Stimulated activated CD8-positive, alpha-beta memory T cell treated with anti-CD3 and anti-CD28 coated beads, Interleukin-4, amount 100 ng/mL, for 1 hour (primary cell): ENCODE measurements at regions not wholly inside any gene's neighbourhood (a gene's known extent, or its start where the extent isn't known, plus 50 kb on each side); places are given as distances from the start of the nearest gene placed in this dataset.
A peak's percentile ranks its signal among the peaks of the same experiment; 100 is the strongest.
"Not testable (repeated sequence)": the region's sequence is repeated elsewhere in the genome, so short reads cannot be mapped to it uniquely, and the experiment has no call there.

ENCODE experiments used
- DNase-seq, 2 donors: peaks; one replicate each; pipeline ENCODE4 v3.0.0-alpha.2; 2020; ENCODE audit warnings: low read depth in 2 of 2, low spot score in 1 of 2

GRCh38 chr13:80881034-80881433, 540.1 kb upstream of the SPRY2 start:
- DNase-seq: no peak

- DNase-seq: no peak
Measured at GRCh38 chr13:80877944-80878241, 537.0 kb upstream of the SPRY2 start.

- DNase-seq: no peak
Measured at GRCh38 chr13:80877209-80877943, 536.5 kb upstream of the SPRY2 start.

- peak in 1 of 2 donors; percentile 2 for DNase-seq
Measured at GRCh38 chr13:80873589-80873988, 532.7 kb upstream of the SPRY2 start.

- not testable (repeated sequence) for DNase-seq
Measured at GRCh38 chr13:80871971-80872370, 531.0 kb upstream of the SPRY2 start.

DNA sequence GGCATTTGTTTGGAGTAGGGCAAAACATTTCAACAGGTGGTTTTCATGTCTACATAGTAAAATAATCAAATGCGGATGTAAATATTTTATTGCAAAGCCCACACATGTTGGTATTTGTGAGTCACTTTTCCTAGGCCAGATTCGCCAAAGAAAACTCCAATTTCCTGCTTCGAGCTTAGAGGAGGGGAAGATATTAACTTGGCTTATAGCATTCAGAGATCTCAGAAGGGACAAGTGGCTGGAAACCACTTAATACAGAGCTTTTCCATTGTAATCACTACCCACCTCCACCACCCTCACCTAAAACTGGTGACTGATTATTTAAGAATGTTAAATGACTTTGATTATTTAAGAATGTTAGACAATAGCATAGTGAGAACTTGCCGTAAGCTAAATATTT, 530.6 kb upstream of the SPRY2 start:
- DNase-seq: no peak

DNA sequence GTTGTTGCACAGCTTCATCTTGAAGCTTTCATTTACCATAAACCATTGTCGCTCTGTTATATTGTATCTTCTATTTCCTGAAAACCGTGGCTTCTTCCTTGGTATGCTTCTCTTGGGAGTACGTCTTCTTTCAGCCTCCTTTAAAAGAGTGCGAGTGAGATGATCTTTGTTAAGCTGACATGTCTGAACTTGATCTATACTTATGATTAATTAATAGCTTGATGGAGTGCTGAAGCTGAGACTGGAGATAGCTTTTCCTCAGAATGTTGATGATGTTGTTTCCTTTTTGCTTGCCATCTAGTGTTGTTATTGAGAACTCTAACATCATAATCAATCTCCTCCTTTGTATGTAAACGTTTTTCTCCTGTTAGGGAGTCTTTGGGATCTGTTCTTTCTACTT, 529.3 kb upstream of the SPRY2 start:
- DNase-seq: no peak

DNA sequence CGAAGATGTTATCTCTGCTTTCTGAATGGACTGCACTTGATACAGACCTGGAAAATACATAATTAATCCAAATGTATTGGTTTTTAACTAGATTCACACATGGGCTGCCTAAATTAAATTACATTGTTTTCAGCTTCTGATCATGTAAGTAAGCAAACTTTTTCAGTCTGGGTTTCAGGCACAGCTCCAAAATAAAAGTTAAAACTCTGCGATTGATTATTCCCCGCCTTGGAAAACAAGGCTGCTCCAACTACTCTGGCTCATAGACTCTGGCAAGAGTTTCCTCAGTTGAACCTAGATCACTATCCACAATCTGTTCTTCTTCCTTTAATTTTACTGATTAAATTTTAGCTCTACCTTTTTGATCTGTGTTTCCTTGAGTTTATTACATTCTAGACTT, 526.0 kb upstream of the SPRY2 start:
- DNase-seq: no peak

DNA sequence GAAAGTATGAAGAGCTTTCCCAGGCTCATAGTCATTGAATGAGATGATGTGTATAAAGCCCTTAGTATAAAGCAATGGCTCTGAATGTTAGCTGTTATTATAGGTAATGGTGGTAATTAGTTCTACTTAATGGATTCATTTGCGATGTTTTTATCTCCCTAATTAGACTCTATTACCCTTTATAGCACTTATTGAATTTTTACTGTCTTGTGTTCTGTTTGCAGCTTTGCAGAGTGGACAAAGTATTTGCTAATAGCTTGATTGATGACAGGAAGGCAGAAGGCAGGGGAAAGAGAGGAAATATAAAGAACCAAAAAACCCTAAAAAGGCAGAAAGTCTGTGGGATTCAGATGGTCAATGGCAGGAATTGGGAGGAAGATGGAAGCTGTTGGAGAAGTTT, 524.4 kb upstream of the SPRY2 start:
- DNase-seq: no peak

DNA sequence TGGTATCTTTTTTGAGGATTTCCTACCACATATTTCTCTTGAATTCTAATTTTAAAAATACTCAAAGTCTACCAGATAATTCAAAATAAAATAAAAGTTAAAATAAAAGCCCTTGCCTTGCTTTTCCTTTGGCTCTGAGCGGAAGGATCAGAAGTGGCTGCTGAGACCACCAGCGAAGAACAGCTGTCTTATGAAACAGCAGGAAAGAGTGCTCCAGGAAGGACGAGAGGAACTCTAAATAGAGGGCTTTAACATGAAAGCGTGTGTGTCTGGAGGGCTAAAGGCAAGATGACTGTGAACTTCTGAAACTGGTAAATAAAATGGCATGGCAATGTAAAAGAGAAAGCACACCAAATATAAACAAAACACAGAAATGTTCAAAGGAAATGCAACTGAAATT, 521.5 kb upstream of the SPRY2 start:
- DNase-seq: no peak

GRCh38 chr13:80860845-80861244, 519.9 kb upstream of the SPRY2 start:
- no peak for DNase-seq

GRCh38 chr13:80858131-80858530, 517.2 kb upstream of the SPRY2 start:
- DNase-seq: no peak

DNA sequence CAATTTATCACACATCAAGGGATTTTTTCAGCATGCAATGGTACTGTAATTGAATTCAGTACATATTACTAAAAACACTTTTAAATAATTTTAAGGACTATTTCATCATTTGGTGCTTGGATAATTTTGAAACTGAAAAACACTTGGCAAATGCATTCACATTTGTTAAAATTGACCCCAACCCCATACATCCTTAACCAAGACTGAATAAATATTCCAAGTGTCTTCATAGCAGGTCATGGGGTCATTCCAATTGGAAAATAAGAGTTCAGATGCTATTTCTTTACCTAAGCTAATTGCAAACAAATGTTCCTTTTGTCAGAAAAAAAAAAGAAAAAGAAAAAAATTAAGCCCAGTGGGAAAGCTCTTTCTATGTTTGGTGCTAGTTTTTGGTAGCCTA, 516.4 kb upstream of the SPRY2 start:
- DNase-seq: no peak

- no peak for DNase-seq
Measured at GRCh38 chr13:80850771-80851170, 509.8 kb upstream of the SPRY2 start.

- no peak for DNase-seq
Measured at GRCh38 chr13:80844164-80844563, 503.2 kb upstream of the SPRY2 start.

- DNase-seq: no peak
Measured at GRCh38 chr13:80841414-80841813, 500.5 kb upstream of the SPRY2 start.

GRCh38 chr13:80840316-80840976, 499.5 kb upstream of the SPRY2 start:
- no peak for DNase-seq

DNA sequence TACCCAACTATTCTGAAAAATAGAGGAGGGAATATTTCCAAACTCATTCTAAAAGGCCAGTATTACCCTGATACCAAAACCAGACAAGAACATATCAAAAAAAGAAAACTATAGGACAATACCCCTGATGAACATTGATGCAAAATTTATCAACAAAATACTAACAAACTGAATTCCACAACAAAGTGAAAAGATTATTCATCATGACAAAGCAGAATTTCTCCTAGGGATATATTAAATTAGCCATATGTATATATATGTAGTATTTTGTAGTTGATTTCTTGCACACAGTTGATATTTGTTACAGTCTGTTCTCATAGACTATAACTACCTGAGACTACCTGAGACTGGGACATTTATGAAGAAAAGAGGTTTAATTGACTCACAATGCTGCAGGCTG, 495.0 kb upstream of the SPRY2 start:
- no peak for DNase-seq

- no peak for DNase-seq
Measured at GRCh38 chr13:80830431-80830830, 489.5 kb upstream of the SPRY2 start.

- DNase-seq: no peak
Measured at GRCh38 chr13:80828759-80829158, 487.8 kb upstream of the SPRY2 start.

GRCh38 chr13:80825276-80825675, 484.4 kb upstream of the SPRY2 start:
- DNase-seq: no peak

- no peak for DNase-seq
Measured at GRCh38 chr13:80824229-80824628, 483.3 kb upstream of the SPRY2 start.

- DNase-seq: no peak
Measured at GRCh38 chr13:80823472-80823871, 482.5 kb upstream of the SPRY2 start.
